ACHN (cell line): ENCODE measurements at regions not wholly inside any gene's neighbourhood (a gene's known extent, or its start where the extent isn't known, plus 50 kb on each side); places are given as distances from the start of the nearest gene placed in this dataset.
"Not testable (repeated sequence)": the region's sequence is repeated elsewhere in the genome, so short reads cannot be mapped to it uniquely, and the experiment has no call there.

Source experiments
- DNase-seq: peaks from one replicate; pipeline ENCODE4 v3.0.0-alpha.2; 2015
- in situ Hi-C: cut with HindIII; loops from 2 replicates; pipeline ENCODE4 v1.10.0; 2017; ENCODE audit warnings: low sequenced_read_pairs, low pct_ligation_motif_present, low pct_unique_long_range_greater_than_20kb

- in situ Hi-C loops, result no loop called here
- no peak for DNase-seq
Measured at GRCh38 chr6:126716826-126717509, 377.1 kb downstream of the CENPW start.

GRCh38 chr6:126718600-126719327, 378.8 kb downstream of the CENPW start:
- no peak for DNase-seq
- in situ Hi-C loops, result no loop called here

GRCh38 chr6:126720304-126720703, 380.4 kb downstream of the CENPW start:
- in situ Hi-C loops, result no loop called here
- DNase-seq, result no peak

GRCh38 chr6:126721581-126722160, 381.8 kb downstream of the CENPW start:
- peak; percentile 60 for DNase-seq
- in situ Hi-C loops, result no loop called here

GRCh38 chr6:126722411-126722810, 382.5 kb downstream of the CENPW start:
- DNase-seq, result peak; percentile 3
- in situ Hi-C loops, result no loop called here

GRCh38 chr6:126723541-126724170, 383.7 kb downstream of the CENPW start:
- in situ Hi-C loops, result no loop called here
- no peak for DNase-seq

- in situ Hi-C loops, result no loop called here
- DNase-seq, result no peak
Measured at GRCh38 chr6:126724821-126725220, 384.9 kb downstream of the CENPW start.

GRCh38 chr6:126726454-126726853, 386.5 kb downstream of the CENPW start:
- DNase-seq, in situ Hi-C loops: not testable (repeated sequence)

- in situ Hi-C loops, result no loop called here
Measured at GRCh38 chr6:126738146-126738545, 380.3 kb upstream of the RSPO3 start.

GRCh38 chr6:126738641-126739040, 379.8 kb upstream of the RSPO3 start:
- in situ Hi-C loops, result no loop called here
- no peak for DNase-seq

More at GRCh38 chr6:126738146-126738545, 380.3 kb upstream of the RSPO3 start:
- DNase-seq, result no peak

GRCh38 chr6:126743076-126743475, 375.4 kb upstream of the RSPO3 start:
- in situ Hi-C loops, result no loop called here
- DNase-seq, result no peak

- in situ Hi-C loops, result no loop called here
- no peak for DNase-seq
Measured at GRCh38 chr6:126747728-126748540, 370.5 kb upstream of the RSPO3 start.

- DNase-seq, result no peak
- in situ Hi-C loops, result no loop called here
Measured at GRCh38 chr6:126753606-126754005, 364.9 kb upstream of the RSPO3 start.

GRCh38 chr6:126761854-126762253, 356.6 kb upstream of the RSPO3 start:
- no peak for DNase-seq
- in situ Hi-C loops, result no loop called here

- in situ Hi-C loops, result no loop called here
- DNase-seq, result no peak
Measured at GRCh38 chr6:126764104-126764503, 354.4 kb upstream of the RSPO3 start.

GRCh38 chr6:126764671-126765070, 353.8 kb upstream of the RSPO3 start:
- DNase-seq, result no peak
- in situ Hi-C loops, result no loop called here

- in situ Hi-C loops, result no loop called here
- no peak for DNase-seq
Measured at GRCh38 chr6:126766820-126767219, 351.7 kb upstream of the RSPO3 start.

GRCh38 chr6:126767711-126768110, 350.8 kb upstream of the RSPO3 start:
- in situ Hi-C loops, result no loop called here
- DNase-seq, result no peak

- in situ Hi-C loops, result no loop called here
- DNase-seq, result no peak
Measured at GRCh38 chr6:126770176-126770575, 348.3 kb upstream of the RSPO3 start.
